HepG2 (cell line): ENCODE measurements at regions not wholly inside any gene's neighbourhood (a gene's known extent, or its start where the extent isn't known, plus 50 kb on each side); places are given as distances from the start of the nearest gene placed in this dataset.

ENCODE experiments used
- DZIP1 ChIP-seq: sonication (generic); formaldehyde crosslinking; IDR thresholded peaks from 2 replicates; pipeline ENCODE4 v1.5.0; 2020; ENCODE audit warnings: mild to moderate bottlenecking, missing genetic modification reagents
- EZH2 ChIP-seq: conservative IDR thresholded peaks from 2 replicates; pipeline ENCODE4 v1.6.1; 2012; ENCODE audit warnings: mild to moderate bottlenecking, low read depth, low read length, moderate library complexity
- KAT2B ChIP-seq: fragments of 150-350 bp; IDR thresholded peaks from 2 replicates; pipeline ENCODE4 v1.6.1; 2014; ENCODE audit warnings: low read depth, low read length, borderline replicate concordance
- SRSF9 ChIP-seq: fragments of 200-400 bp; formaldehyde crosslinking; IDR thresholded peaks from 2 replicates; pipeline ENCODE4 v1.6.1; 2018; ENCODE audit warnings: borderline replicate concordance, mild to moderate bottlenecking, low read depth, low read length; ENCODE audit not compliant: insufficient read depth, poor library complexity, severe bottlenecking
- YY1 ChIP-seq: IDR thresholded peaks from 2 replicates; pipeline ENCODE4 v1.6.1; 2011; ENCODE audit warnings: low read length, low read depth, moderate library complexity, mild to moderate bottlenecking; ENCODE audit not compliant: insufficient read depth, insufficient replicate concordance
- ZNF580 ChIP-seq: IDR thresholded peaks from 2 replicates; pipeline ENCODE4 v1.6.1; 2016; ENCODE audit warnings: low read depth, borderline replicate concordance

- no peak for TF ChIP-seq ZNF580 (CRISPR knock-in tag)
- TF ChIP-seq SRSF9: no peak
- no peak for TF ChIP-seq KAT2B
- TF ChIP-seq YY1: no peak
- no peak for TF ChIP-seq DZIP1 (CRISPR knock-in tag)
- TF ChIP-seq EZH2: no peak
These were observed 162.0 kb upstream of the MLN start for GRCh38 chr6:33965766-33966165.
